Ovary (tissue), 3 donors: ENCODE measurements at regions not wholly inside any gene's neighbourhood (a gene's known extent, or its start where the extent isn't known, plus 50 kb on each side); places are given as distances from the start of the nearest gene placed in this dataset.
"Not testable (repeated sequence)": the region's sequence is repeated elsewhere in the genome, so short reads cannot be mapped to it uniquely, and the experiment has no call there.

ENCODE experiments used
- POLR2A ChIP-seq: fragments of 450-650 bp; IDR thresholded peaks from one replicate; pipeline ENCODE4 v1.6.1; 2017; ENCODE audit warnings: antibody characterized with exemption, mild to moderate bottlenecking, moderate library complexity
- TF ChIP-seq, protein P1 (sequence below), 3 donors: fragments of 450-650 bp in 2 of 3; fragments of 200-600 bp in 1 of 3; IDR thresholded peaks; one replicate each; pipeline versions ENCODE4 v1.5.1 to v1.8.0; 2016 to 2022; ENCODE audit warnings: antibody characterized with exemption in 3 of 3, mild to moderate bottlenecking in 1 of 3
- donor health status: DM: no; HTN: no; CAD: no.

DNA sequence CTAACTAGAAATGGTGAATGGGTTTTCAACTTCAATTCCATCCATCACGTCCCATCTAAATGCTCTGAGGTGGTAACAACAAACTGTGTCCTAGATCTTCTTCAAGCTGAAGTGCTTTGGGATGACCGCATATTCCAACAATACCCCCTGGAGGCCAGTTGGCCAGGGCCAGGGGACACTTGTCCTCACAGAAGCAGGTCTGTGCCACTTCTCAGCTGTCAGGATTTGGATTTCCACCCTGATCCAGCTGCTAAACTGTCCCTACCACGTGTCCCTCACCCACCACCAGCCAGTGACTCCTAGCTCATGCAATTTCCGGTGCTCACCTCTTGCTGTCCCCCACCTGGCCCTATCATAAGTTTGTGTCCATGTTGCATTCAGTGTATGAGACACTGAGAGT, 633.0 kb downstream of the PRIM2 start:
- TF ChIP-seq, protein P1, sequence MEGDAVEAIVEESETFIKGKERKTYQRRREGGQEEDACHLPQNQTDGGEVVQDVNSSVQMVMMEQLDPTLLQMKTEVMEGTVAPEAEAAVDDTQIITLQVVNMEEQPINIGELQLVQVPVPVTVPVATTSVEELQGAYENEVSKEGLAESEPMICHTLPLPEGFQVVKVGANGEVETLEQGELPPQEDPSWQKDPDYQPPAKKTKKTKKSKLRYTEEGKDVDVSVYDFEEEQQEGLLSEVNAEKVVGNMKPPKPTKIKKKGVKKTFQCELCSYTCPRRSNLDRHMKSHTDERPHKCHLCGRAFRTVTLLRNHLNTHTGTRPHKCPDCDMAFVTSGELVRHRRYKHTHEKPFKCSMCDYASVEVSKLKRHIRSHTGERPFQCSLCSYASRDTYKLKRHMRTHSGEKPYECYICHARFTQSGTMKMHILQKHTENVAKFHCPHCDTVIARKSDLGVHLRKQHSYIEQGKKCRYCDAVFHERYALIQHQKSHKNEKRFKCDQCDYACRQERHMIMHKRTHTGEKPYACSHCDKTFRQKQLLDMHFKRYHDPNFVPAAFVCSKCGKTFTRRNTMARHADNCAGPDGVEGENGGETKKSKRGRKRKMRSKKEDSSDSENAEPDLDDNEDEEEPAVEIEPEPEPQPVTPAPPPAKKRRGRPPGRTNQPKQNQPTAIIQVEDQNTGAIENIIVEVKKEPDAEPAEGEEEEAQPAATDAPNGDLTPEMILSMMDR (IDR thresholded peaks at IDR 0.05) = not testable (repeated sequence)
- not testable (repeated sequence) for TF ChIP-seq POLR2A
